CD14-positive monocyte (primary cell): ENCODE measurements at regions not wholly inside any gene's neighbourhood (a gene's known extent, or its start where the extent isn't known, plus 50 kb on each side); places are given as distances from the start of the nearest gene placed in this dataset.

Source experiments
- DNase-seq, 3 donors: peaks; one replicate each; pipeline ENCODE4 v3.0.0-alpha.2; 2011 to 2022
- H2AFZ ChIP-seq: 2 replicates; pipeline ENCODE4 v1.6.0; 2012; ENCODE audit warnings: mild to moderate bottlenecking, low read depth, low read length, inconsistent platforms; ENCODE audit not compliant: insufficient read depth, poor library complexity, severe bottlenecking
- H3K27ac ChIP-seq, 2 donors: 1 replicate in 1 of 2; 2 replicates in 1 of 2; pipeline ENCODE4 v1.5.1; 2012 to 2013; ENCODE audit warnings: low read length in 2 of 2, control low read depth in 1 of 2, inconsistent platforms in 1 of 2, low read depth in 1 of 2, mild to moderate bottlenecking in 1 of 2
- H3K27me3 ChIP-seq, 2 donors: one replicate each; pipeline versions ENCODE4 v1.6.0 to v1.6.1; 2011 to 2013; ENCODE audit warnings: low read length in 2 of 2; ENCODE audit not compliant: control insufficient read depth in 2 of 2, insufficient read depth in 2 of 2
- H3K36me3 ChIP-seq, 2 donors: replicated peaks in 1 of 2; 1 replicate in 1 of 2; 2 replicates in 1 of 2; pipeline versions ENCODE4 v1.5.1 to v1.6.1; 2012 to 2013; ENCODE audit warnings: low read length in 2 of 2, control low read depth in 1 of 2, inconsistent platforms in 1 of 2, mild to moderate bottlenecking in 1 of 2; ENCODE audit not compliant: insufficient read depth in 2 of 2, control insufficient read depth in 1 of 2
- H3K4me1 ChIP-seq, 2 donors: 1 replicate in 1 of 2; 2 replicates in 1 of 2; pipeline versions ENCODE4 v1.5.1 to v1.6.1; 2012 to 2013; ENCODE audit warnings: low read length in 2 of 2, control low read depth in 1 of 2, inconsistent platforms in 1 of 2, mild to moderate bottlenecking in 1 of 2, moderate library complexity in 1 of 2; ENCODE audit not compliant: insufficient read depth in 2 of 2, control insufficient read depth in 1 of 2
- H3K4me2 ChIP-seq: replicated peaks from 2 replicates; pipeline ENCODE3; 2012; ENCODE audit warnings: low read length, moderate library complexity, mild to moderate bottlenecking; ENCODE audit not compliant: poor library complexity, severe bottlenecking; ENCODE audit errors: extremely low read depth
- H3K4me3 ChIP-seq, 3 experiments: fragments of 200-600 bp in 1 of 3; sonication (generic) in 1 of 3; replicated peaks in 1 of 3; 1 replicate in 2 of 3; 2 replicates in 1 of 3; pipeline ENCODE4 v1.5.1; 2011 to 2013; ENCODE audit warnings: low read length in 3 of 3, mild to moderate bottlenecking in 3 of 3, control low read depth in 2 of 3, low read depth in 2 of 3, inconsistent platforms in 1 of 3, moderate library complexity in 1 of 3
- H3K79me2 ChIP-seq: 2 replicates; pipeline ENCODE4 v1.6.0; 2012; ENCODE audit warnings: mild to moderate bottlenecking, control low read depth, inconsistent platforms, low read length, moderate library complexity; ENCODE audit not compliant: insufficient read depth
- H3K9ac ChIP-seq: 2 replicates; pipeline ENCODE4 v1.6.0; 2017; ENCODE audit warnings: low read length, mild to moderate bottlenecking; ENCODE audit not compliant: insufficient read depth, poor library complexity, severe bottlenecking
- H3K9me3 ChIP-seq, 2 donors: replicated peaks in 1 of 2; 1 replicate in 1 of 2; 2 replicates in 1 of 2; pipeline versions ENCODE4 v1.5.1 to v1.6.1; 2012 to 2013; ENCODE audit warnings: low read length in 2 of 2, control low read depth in 1 of 2; ENCODE audit not compliant: control insufficient read depth in 1 of 2, insufficient read depth in 1 of 2
- H4K20me1 ChIP-seq: 2 replicates; pipeline ENCODE4 v1.6.0; 2012; ENCODE audit warnings: mild to moderate bottlenecking, low read length, control low read depth, moderate library complexity; ENCODE audit not compliant: insufficient read depth
- H3K27ac Mint-ChIP-seq, 7 donors: one replicate each; pipeline ENCODE4 v1.8.0; 2020; ENCODE audit warnings: mild to moderate bottlenecking in 7 of 7, mixed read lengths in 7 of 7, moderate library complexity in 6 of 7, inconsistent platforms in 2 of 7
- H3K27me3 Mint-ChIP-seq, 3 donors: one replicate each; pipeline ENCODE4 v1.8.0; 2021 to 2022; ENCODE audit warnings: low read depth in 3 of 3, mild to moderate bottlenecking in 3 of 3, mixed read lengths in 3 of 3, moderate library complexity in 3 of 3, inconsistent platforms in 1 of 3
- H3K36me3 Mint-ChIP-seq, 2 donors: one replicate each; pipeline ENCODE4 v1.8.0; 2020; ENCODE audit warnings: mixed read lengths in 2 of 2, inconsistent platforms in 1 of 2, mild to moderate bottlenecking in 1 of 2
- H3K4me1 Mint-ChIP-seq: one replicate; pipeline ENCODE4 v1.8.0; 2020; ENCODE audit warnings: mild to moderate bottlenecking, mixed read lengths
- H3K4me3 Mint-ChIP-seq, 2 donors: one replicate each; pipeline ENCODE4 v1.8.0; 2020; ENCODE audit warnings: mild to moderate bottlenecking in 2 of 2, mixed read lengths in 2 of 2, moderate library complexity in 1 of 2
- H3K9me3 Mint-ChIP-seq, 7 donors: one replicate each; pipeline ENCODE4 v1.8.0; 2020 to 2022; ENCODE audit warnings: mixed read lengths in 7 of 7, mild to moderate bottlenecking in 6 of 7, moderate library complexity in 6 of 7, inconsistent platforms in 2 of 7
- CTCF ChIP-seq: fragments of 200-600 bp; IDR thresholded peaks from one replicate; pipeline ENCODE4 v1.8.0; 2022; ENCODE audit warnings: antibody characterized with exemption, mild to moderate bottlenecking
- WGBS: methylation state at CpG from one replicate; pipeline ENCODE4 v1.1.5; 2013; ENCODE audit warnings: missing lambda C conversion rate; ENCODE audit not compliant: insufficient coverage; 5-methylcytosine and 5-hydroxymethylcytosine counted together
- intact Hi-C, 2 donors: fragments of 100-400 bp; cut with micrococcal nuclease; formaldehyde crosslinking; loops; one replicate each; pipeline versions ENCODE4 v1.15.0 to v1.15.1; 2023

DNA sequence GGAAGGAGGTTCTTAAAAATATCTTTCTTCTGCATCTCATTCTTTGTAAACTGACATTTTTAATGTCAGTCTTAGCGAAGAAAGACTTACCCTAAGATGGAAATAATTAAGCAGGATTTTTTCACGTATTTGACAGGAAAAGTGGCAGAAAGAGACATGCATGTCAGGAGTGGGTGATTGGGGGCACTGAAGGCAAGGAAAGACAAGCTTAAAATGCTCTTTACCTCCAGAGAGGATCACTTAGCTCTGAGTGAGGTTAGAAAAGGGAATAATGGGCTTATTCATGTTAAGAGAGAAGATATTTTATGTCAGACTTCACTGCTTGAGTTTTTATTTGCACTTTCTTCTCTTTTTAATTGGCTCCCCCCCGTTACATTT, 1358.2 kb upstream of the TMEM132C start:
- H3K4me3 Mint-ChIP-seq = no peak overlapping the region
- H3K27me3 Mint-ChIP-seq = no peaks in the 10 kb centered on the region
- Histone ChIP-seq H2AFZ (no peak overlapping the region), H3K27me3 (no peaks in the 10 kb centered on the region), H3K27ac (no peak overlapping the region), H3K4me1 (no peaks in the 10 kb centered on the region), H3K79me2 (no peaks in the 10 kb centered on the region), H3K9ac (no peak overlapping the region), H3K9me3 (peaks cover 0 to 2% of the 10 kb centered on the region in 2 donors), H4K20me1 (no peaks in the 10 kb centered on the region), H3K36me3 (no peaks in the 10 kb centered on the region), H3K4me3 (no peak overlapping the region), H3K4me2 (no peak overlapping the region)
- no peak for DNase-seq
- no peaks in the 10 kb centered on the region for H3K36me3 Mint-ChIP-seq
- H3K27ac Mint-ChIP-seq = no peak overlapping the region
- H3K9me3 Mint-ChIP-seq = peaks cover 0 to 6% (median 4%) of the 10 kb centered on the region in 7 donors
- 29% methylated on average over 2 of the region's 3 CpGs for WGBS
- H3K4me1 Mint-ChIP-seq = no peaks in the 10 kb centered on the region
- intact Hi-C loops = no loop called here
- TF ChIP-seq CTCF = no peak

GRCh38 chr12:126910570-126910969, 1356.4 kb upstream of the TMEM132C start:
- no peak for DNase-seq
- Mint-ChIP-seq H3K36me3 (no peaks in the 10 kb centered on the region), H3K4me3 (no peak overlapping the region), H3K9me3 (peaks cover 0 to 6% (median 4%) of the 10 kb centered on the region in 7 donors), H3K27me3 (no peaks in the 10 kb centered on the region), H3K27ac (no peak overlapping the region), H3K4me1 (no peaks in the 10 kb centered on the region)
- Histone ChIP-seq H3K9ac (no peak overlapping the region), H3K4me2 (no peak overlapping the region), H3K4me1 (no peaks in the 10 kb centered on the region), H3K79me2 (no peaks in the 10 kb centered on the region), H3K27me3 (no peaks in the 10 kb centered on the region), H3K9me3 (peaks cover 0 to 2% of the 10 kb centered on the region in 2 donors), H2AFZ (no peak overlapping the region), H3K27ac (no peak overlapping the region), H3K4me3 (no peak overlapping the region), H4K20me1 (no peaks in the 10 kb centered on the region), H3K36me3 (no peaks in the 10 kb centered on the region)
- WGBS = 81% methylated on average over 6 of the region's 7 CpGs
- intact Hi-C loops = no loop called here
- TF ChIP-seq CTCF = no peak
